GM12865 (cell line): ENCODE measurements at regions not wholly inside any gene's neighbourhood (a gene's known extent, or its start where the extent isn't known, plus 50 kb on each side); places are given as distances from the start of the nearest gene placed in this dataset.

Experiments
- DNase-seq: peaks from one replicate; pipeline ENCODE4 v3.0.0; 2010; ENCODE audit warnings: low read depth
- H3K4me3 ChIP-seq: 2 replicates; pipeline ENCODE4 v1.5.1; 2011; ENCODE audit warnings: mild to moderate bottlenecking, low read depth, low read length, control low read depth
- TF ChIP-seq, protein P1 (sequence below): IDR thresholded peaks from 2 replicates; pipeline ENCODE4 v1.5.1; 2011; ENCODE audit warnings: low read length, control low read depth, low read depth, inconsistent platforms; ENCODE audit not compliant: insufficient read depth; ENCODE audit errors: missing control alignments

DNA sequence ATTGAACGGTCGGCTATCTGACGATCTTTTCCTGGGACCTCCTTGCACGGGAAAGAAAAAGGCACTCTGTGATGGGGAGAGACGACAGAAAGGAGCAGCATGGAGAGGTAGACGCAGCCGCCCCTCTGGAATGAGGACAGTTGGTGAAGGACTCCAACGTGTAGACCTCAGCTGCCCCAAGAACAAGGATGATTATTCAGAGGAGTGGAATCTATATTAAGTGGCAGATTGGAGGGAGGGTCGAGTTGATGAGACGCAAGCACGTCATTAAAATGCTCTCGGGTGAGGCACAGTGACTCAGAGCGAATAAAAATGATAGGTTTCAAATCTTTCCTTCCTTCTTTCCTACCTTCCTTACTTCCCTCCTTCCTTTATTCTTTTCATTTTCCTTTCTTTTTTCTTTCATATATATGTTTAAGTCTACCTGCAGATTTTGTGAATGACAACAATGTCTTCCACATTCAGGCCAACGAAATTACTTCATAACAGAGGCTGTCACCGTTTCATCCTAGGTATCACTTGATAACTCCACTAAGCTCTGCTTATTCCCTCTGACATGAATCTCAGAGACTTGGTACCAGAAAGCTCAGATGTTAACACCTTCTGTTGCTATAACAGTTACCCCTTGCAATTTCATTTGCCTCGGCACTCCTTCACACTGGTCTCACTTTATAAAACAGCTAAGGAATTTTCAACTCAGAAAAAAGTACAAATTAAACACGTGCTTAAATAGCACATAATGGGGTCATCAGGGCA lies 110.0 kb upstream of the PPARGC1A start:
- no peak for DNase-seq
- H3K4me3 ChIP-seq, result no peak overlapping the region
- TF ChIP-seq, protein P1, sequence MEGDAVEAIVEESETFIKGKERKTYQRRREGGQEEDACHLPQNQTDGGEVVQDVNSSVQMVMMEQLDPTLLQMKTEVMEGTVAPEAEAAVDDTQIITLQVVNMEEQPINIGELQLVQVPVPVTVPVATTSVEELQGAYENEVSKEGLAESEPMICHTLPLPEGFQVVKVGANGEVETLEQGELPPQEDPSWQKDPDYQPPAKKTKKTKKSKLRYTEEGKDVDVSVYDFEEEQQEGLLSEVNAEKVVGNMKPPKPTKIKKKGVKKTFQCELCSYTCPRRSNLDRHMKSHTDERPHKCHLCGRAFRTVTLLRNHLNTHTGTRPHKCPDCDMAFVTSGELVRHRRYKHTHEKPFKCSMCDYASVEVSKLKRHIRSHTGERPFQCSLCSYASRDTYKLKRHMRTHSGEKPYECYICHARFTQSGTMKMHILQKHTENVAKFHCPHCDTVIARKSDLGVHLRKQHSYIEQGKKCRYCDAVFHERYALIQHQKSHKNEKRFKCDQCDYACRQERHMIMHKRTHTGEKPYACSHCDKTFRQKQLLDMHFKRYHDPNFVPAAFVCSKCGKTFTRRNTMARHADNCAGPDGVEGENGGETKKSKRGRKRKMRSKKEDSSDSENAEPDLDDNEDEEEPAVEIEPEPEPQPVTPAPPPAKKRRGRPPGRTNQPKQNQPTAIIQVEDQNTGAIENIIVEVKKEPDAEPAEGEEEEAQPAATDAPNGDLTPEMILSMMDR, result no peak

DNA sequence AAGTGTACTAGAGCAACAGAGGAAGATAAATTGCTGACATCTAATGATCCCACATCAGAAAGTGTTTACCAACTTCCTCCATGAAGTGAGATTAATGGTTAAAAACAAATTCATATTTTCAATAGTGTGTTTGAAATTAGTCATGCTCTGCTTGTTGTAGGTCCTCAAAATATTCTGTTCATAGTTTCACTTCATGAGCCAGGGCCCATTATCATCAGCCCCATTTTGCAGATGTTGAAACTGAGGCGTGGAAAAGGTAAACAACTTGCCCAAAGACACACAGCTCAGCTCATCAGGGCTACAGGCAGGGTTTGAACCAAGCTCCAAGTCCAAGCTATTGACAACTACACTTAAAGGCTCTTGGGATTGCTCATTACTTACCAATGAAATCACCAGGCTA lies 103.5 kb upstream of the PPARGC1A start:
- TF ChIP-seq, protein P1, result no peak
- H3K4me3 ChIP-seq, result no peak overlapping the region
- DNase-seq, result peak; percentile 27

DNA sequence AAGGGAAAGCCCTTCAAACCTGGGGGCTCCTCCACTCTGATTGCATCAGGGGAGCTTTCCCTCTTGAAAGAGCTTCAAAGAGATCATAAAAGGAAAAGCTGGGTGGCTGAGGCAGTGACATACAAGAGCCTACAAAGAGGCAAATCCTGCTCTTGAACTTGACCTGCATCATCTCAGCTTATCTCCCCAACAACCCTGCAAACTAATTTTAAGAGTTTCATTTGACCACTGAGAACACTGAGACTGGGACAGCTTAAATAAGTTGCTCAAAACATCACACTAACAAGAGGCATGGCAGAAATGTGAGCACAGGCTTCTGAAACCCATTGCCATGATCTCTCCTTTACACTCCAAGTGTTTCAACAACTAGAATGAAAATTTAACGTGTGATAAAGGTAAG lies 101.6 kb upstream of the PPARGC1A start:
- no peak overlapping the region for H3K4me3 ChIP-seq
- DNase-seq, result peak; percentile 12
- TF ChIP-seq, protein P1, result no peak

DNA sequence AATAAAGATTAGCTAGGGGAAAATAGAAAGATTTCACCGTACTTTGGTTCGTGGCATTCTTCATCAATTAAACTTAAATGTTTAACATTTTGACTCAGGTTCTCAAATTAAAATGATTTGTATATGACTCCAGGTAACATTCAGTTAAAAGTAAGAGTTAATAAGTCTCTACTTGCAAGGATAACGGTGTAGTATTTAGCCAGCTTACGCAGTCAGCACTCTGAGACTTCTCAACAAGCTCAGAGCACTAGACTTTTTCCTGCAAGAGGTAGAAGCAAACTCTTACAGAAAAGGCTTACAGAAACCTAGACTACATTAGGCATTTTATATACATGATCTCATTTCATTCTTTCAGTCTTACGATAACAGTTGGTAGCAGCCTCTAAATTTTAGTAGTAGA lies 96.4 kb upstream of the PPARGC1A start:
- TF ChIP-seq, protein P1, result no peak
- H3K4me3 ChIP-seq, result no peak overlapping the region
- DNase-seq, result no peak

DNA sequence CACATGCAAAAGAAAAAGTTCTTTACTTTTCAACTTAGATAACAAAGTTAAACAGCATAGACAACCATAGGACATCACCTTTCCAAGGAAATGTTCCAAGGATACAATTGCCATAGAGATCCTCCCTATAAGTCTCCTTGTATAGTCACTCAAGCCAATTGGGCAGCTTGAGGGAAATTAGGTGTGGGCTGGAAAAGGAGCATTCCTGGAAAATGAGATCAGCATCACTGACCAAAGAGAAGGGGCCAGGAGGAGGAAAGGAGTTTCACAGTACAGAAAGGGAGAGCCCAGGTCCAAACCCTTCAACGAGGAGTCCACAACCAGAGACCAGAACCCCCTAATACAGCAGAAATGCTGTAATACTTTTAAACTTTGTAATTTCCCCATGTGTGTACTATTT lies 91.5 kb upstream of the PPARGC1A start:
- TF ChIP-seq, protein P1, result no peak
- H3K4me3 ChIP-seq, result no peak overlapping the region
- no peak for DNase-seq

DNA sequence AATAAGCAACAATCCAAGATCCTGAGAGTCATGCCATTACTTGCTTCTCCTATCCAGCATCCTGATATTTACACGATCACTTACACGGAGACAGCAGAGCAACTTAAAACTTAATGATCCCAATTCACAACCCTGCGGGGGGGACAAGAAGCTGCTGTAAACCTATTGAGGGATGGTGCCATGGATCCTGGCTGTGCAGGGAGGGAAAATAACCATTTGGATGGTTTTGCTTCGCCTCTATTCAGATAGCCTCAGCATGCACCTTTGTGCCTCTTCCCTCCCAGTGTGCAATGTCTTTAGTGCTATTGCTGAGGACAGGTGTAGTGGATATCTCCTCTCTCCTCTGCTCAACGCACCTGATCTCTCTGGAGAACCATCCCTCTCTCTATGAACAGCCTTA lies 89.7 kb upstream of the PPARGC1A start:
- DNase-seq, result no peak
- H3K4me3 ChIP-seq, result no peak overlapping the region
- TF ChIP-seq, protein P1, result no peak

DNA sequence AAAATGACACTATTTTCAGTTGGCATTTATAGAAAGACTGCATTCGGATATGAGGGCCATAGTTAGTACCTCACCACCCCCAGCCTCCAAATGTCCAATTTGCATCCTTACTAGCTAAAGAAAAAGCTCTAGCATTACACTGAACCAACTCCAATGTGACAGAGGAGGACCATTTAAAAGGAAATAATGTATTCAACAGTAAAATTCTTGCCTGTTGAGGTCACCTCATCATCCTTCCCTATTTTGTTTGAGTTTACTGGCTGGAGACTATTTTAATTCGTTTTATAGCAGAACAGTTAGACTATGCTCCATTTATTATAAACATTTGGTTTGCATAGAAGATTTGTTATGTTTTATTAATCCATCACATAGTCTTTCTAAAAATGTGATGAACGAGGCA lies 88.2 kb upstream of the PPARGC1A start:
- TF ChIP-seq, protein P1, result no peak
- no peak overlapping the region for H3K4me3 ChIP-seq
- no peak for DNase-seq
